Ishikawa (cell line): ENCODE measurements at regions not wholly inside any gene's neighbourhood (a gene's known extent, or its start where the extent isn't known, plus 50 kb on each side); places are given as distances from the start of the nearest gene placed in this dataset.

Experiments
- CEBPB ChIP-seq: IDR thresholded peaks from 2 replicates; pipeline ENCODE4 v1.6.1; 2012
- CREB1 ChIP-seq: IDR thresholded peaks from 2 replicates; pipeline ENCODE4 v1.6.1; 2012; ENCODE audit warnings: low read depth
- EGR1 ChIP-seq: IDR thresholded peaks from 2 replicates; pipeline ENCODE4 v1.6.1; 2012
- EP300 ChIP-seq: IDR thresholded peaks from 2 replicates; pipeline ENCODE4 v1.6.1; 2012; ENCODE audit warnings: borderline replicate concordance
- FOXM1 ChIP-seq: IDR thresholded peaks from 2 replicates; pipeline ENCODE4 v1.6.1; 2012; ENCODE audit warnings: low read depth, borderline replicate concordance
- MAX ChIP-seq: IDR thresholded peaks from 2 replicates; pipeline ENCODE4 v1.6.1; 2012
- NFIC ChIP-seq: IDR thresholded peaks from 2 replicates; pipeline ENCODE4 v1.6.1; 2012
- RAD21 ChIP-seq: IDR thresholded peaks from 2 replicates; pipeline ENCODE4 v1.6.1; 2012; ENCODE audit warnings: low read depth
- REST ChIP-seq: IDR thresholded peaks from 2 replicates; pipeline ENCODE4 v1.6.1; 2012; ENCODE audit warnings: low read depth, mild to moderate bottlenecking
- TAF1 ChIP-seq: IDR thresholded peaks from 2 replicates; pipeline ENCODE4 v1.6.1; 2012; ENCODE audit warnings: low read depth, mild to moderate bottlenecking
- TCF12 ChIP-seq: IDR thresholded peaks from 2 replicates; pipeline ENCODE4 v1.6.1; 2012; ENCODE audit warnings: low read depth
- TEAD4 ChIP-seq: IDR thresholded peaks from 2 replicates; pipeline ENCODE4 v1.6.1; 2012
- USF1 ChIP-seq: IDR thresholded peaks from 2 replicates; pipeline ENCODE4 v1.6.1; 2012
- YY1 ChIP-seq: IDR thresholded peaks from 2 replicates; pipeline ENCODE4 v1.6.1; 2012; ENCODE audit warnings: low read depth
- ZBTB7A ChIP-seq: IDR thresholded peaks from 2 replicates; pipeline ENCODE4 v1.6.1; 2012; ENCODE audit warnings: low read depth

- TF ChIP-seq YY1 (no peak), TCF12 (no peak), CEBPB (no peak), TEAD4 (no peak), CREB1 (no peak), MAX (no peak), ZBTB7A (no peak), RAD21 (no peak), EGR1 (no peak), TAF1 (no peak), EP300 (no peak), REST (no peak)
Observed at GRCh38 chr18:75141734-75142133, 67.2 kb downstream of the PTGR3 start.

- TF ChIP-seq CREB1 (no peak), EP300 (no peak), USF1 (no peak), TAF1 (no peak), EGR1 (no peak), RAD21 (no peak), NFIC (no peak), TCF12 (no peak)
Observed at GRCh38 chr18:75141166-75141565, 67.8 kb downstream of the PTGR3 start.

GRCh38 chr18:75140296-75140695 lies 68.6 kb downstream of the PTGR3 start:
- TF ChIP-seq ZBTB7A, result no peak
- TF ChIP-seq YY1, result no peak
- no peak for TF ChIP-seq TEAD4
- TF ChIP-seq USF1, result no peak
- no peak for TF ChIP-seq EGR1
- TF ChIP-seq TAF1, result no peak
- TF ChIP-seq CEBPB, result no peak
- no peak for TF ChIP-seq CREB1
- TF ChIP-seq MAX, result no peak
- TF ChIP-seq RAD21, result no peak
- no peak for TF ChIP-seq REST
- TF ChIP-seq EP300, result no peak

- TF ChIP-seq EP300, result no peak
- no peak for TF ChIP-seq REST
- no peak for TF ChIP-seq RAD21
- no peak for TF ChIP-seq MAX
- no peak for TF ChIP-seq EGR1
- no peak for TF ChIP-seq CEBPB
- no peak for TF ChIP-seq TCF12
- TF ChIP-seq USF1, result no peak
- TF ChIP-seq CREB1, result no peak
- TF ChIP-seq YY1, result no peak
- TF ChIP-seq TAF1, result no peak
- TF ChIP-seq FOXM1, result no peak
- no peak for TF ChIP-seq TEAD4
- TF ChIP-seq ZBTB7A, result no peak
- TF ChIP-seq NFIC, result no peak
Observed at GRCh38 chr18:75139226-75139911, 69.6 kb downstream of the PTGR3 start.
